Fibroblast of lung (primary cell): ENCODE measurements at regions not wholly inside any gene's neighbourhood (a gene's known extent, or its start where the extent isn't known, plus 50 kb on each side); places are given as distances from the start of the nearest gene placed in this dataset.
A peak's percentile ranks its signal among the peaks of the same experiment; 100 is the strongest.

Source experiments
- DNase-seq, 2 donors: peaks; one replicate each; pipeline versions ENCODE4 v3.0.0 to v3.0.0-alpha.2; 2010; ENCODE audit warnings: low read depth in 2 of 2
- H2AFZ ChIP-seq: 2 replicates; pipeline ENCODE4 v1.5.1; 2012; ENCODE audit warnings: low read length, control low read depth, inconsistent platforms
- H3K27ac ChIP-seq: 2 replicates; pipeline ENCODE4 v1.5.1; 2011; ENCODE audit warnings: low read length, control low read depth; ENCODE audit not compliant: insufficient read depth
- H3K27me3 ChIP-seq: 2 replicates; pipeline ENCODE4 v1.5.1; 2011; ENCODE audit warnings: mild to moderate bottlenecking, low read length; ENCODE audit not compliant: control insufficient read depth, insufficient read depth
- H3K36me3 ChIP-seq: 2 replicates; pipeline ENCODE4 v1.5.1; 2011; ENCODE audit warnings: low read length; ENCODE audit not compliant: control insufficient read depth, insufficient read depth
- H3K4me1 ChIP-seq: 2 replicates; pipeline ENCODE4 v1.5.1; 2011; ENCODE audit warnings: low read length; ENCODE audit not compliant: control insufficient read depth, insufficient read depth; ENCODE audit errors: extremely low read depth
- H3K4me2 ChIP-seq: 2 replicates; pipeline ENCODE4 v1.5.1; 2011; ENCODE audit warnings: low read length, control low read depth; ENCODE audit not compliant: insufficient read depth; ENCODE audit errors: extremely low read depth
- H3K4me3 ChIP-seq, 4 experiments: fragments of 200-600 bp in 1 of 4; sonication (generic) in 1 of 4; replicated peaks in 1 of 4; 2 replicates each; pipeline ENCODE4 v1.5.1; 2011 to 2016; ENCODE audit warnings: low read length in 4 of 4, low read depth in 3 of 4, mild to moderate bottlenecking in 3 of 4, control low read depth in 2 of 4, inconsistent platforms in 1 of 4, mixed read lengths in 1 of 4; ENCODE audit not compliant: insufficient read depth in 1 of 4; ENCODE audit errors: control extremely low read depth in 1 of 4
- H3K79me2 ChIP-seq: 2 replicates; pipeline ENCODE4 v1.5.1; 2012; ENCODE audit warnings: mild to moderate bottlenecking, low read length, inconsistent platforms; ENCODE audit not compliant: control insufficient read depth, insufficient read depth
- H3K9ac ChIP-seq: 2 replicates; pipeline ENCODE4 v1.5.1; 2011; ENCODE audit warnings: mild to moderate bottlenecking, low read length, control low read depth; ENCODE audit not compliant: insufficient read depth
- H3K9me3 ChIP-seq: 2 replicates; pipeline ENCODE4 v1.5.1; 2012; ENCODE audit warnings: low read depth, low read length; ENCODE audit not compliant: control insufficient read depth, insufficient read depth
- H4K20me1 ChIP-seq: 2 replicates; pipeline ENCODE4 v1.5.1; 2011; ENCODE audit warnings: low read length; ENCODE audit not compliant: control insufficient read depth, insufficient read depth; ENCODE audit errors: extremely low read depth
- EZH2 ChIP-seq: IDR thresholded peaks from 2 replicates; pipeline ENCODE4 v1.5.1; 2012; ENCODE audit warnings: low read length, control low read depth, mild to moderate bottlenecking; ENCODE audit errors: missing control alignments
- TF ChIP-seq, protein P1 (sequence below), 2 donors: IDR thresholded peaks in 1 of 2; conservative IDR thresholded peaks in 1 of 2; 1 replicate in 1 of 2; 2 replicates in 1 of 2; pipeline ENCODE4 v1.5.1; 2011 to 2012; ENCODE audit warnings: low read length in 2 of 2, control low read depth in 1 of 2, inconsistent platforms in 1 of 2, low read depth in 1 of 2, mild to moderate bottlenecking in 1 of 2

DNA sequence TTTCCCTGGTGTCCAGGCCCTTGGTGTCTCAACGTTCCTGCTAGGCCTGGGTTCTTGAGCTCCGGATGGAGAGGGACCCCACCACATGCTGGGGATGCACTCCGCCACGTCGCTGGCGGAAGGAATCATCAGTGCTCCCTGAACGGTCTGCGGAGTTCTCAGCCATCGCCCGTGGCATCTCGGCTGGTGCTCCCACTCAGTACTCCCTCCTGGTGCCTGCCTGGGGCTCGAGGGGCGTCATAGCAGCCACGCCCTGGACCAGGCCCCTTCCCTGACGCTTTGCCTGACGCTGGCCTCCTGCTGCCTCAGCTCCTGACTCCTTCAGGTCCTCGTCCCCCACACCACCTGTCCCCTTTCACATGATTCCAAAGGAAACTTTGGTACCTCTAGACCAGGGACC lies 95.9 kb upstream of the CIBAR2 start:
- no peak for TF ChIP-seq EZH2
- TF ChIP-seq, protein P1, sequence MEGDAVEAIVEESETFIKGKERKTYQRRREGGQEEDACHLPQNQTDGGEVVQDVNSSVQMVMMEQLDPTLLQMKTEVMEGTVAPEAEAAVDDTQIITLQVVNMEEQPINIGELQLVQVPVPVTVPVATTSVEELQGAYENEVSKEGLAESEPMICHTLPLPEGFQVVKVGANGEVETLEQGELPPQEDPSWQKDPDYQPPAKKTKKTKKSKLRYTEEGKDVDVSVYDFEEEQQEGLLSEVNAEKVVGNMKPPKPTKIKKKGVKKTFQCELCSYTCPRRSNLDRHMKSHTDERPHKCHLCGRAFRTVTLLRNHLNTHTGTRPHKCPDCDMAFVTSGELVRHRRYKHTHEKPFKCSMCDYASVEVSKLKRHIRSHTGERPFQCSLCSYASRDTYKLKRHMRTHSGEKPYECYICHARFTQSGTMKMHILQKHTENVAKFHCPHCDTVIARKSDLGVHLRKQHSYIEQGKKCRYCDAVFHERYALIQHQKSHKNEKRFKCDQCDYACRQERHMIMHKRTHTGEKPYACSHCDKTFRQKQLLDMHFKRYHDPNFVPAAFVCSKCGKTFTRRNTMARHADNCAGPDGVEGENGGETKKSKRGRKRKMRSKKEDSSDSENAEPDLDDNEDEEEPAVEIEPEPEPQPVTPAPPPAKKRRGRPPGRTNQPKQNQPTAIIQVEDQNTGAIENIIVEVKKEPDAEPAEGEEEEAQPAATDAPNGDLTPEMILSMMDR (conservative IDR thresholded peaks at IDR 0.05 in 1 of 2, IDR thresholded peaks at IDR 0.05 in 1 of 2; ENCODE audit: low read depth in 1 of 2, low read length in 2 of 2), result no peak
- H3K9ac ChIP-seq, result no peak overlapping the region
- no peaks in the 10 kb centered on the region for H3K36me3 ChIP-seq
- DNase-seq, result no peak
- H3K4me3 ChIP-seq, result no peak overlapping the region
- H3K9me3 ChIP-seq, result no peaks in the 10 kb centered on the region
- H3K27me3 ChIP-seq, result no peaks in the 10 kb centered on the region
- H3K27ac ChIP-seq, result peak overlapping the region; percentile 60
- no peak overlapping the region for H2AFZ ChIP-seq
- no peaks in the 10 kb centered on the region for H4K20me1 ChIP-seq
- peaks cover 50% of the 10 kb centered on the region for H3K4me1 ChIP-seq
- peaks cover 18% of the 10 kb centered on the region for H3K79me2 ChIP-seq
- H3K4me2 ChIP-seq, result no peak overlapping the region

DNA sequence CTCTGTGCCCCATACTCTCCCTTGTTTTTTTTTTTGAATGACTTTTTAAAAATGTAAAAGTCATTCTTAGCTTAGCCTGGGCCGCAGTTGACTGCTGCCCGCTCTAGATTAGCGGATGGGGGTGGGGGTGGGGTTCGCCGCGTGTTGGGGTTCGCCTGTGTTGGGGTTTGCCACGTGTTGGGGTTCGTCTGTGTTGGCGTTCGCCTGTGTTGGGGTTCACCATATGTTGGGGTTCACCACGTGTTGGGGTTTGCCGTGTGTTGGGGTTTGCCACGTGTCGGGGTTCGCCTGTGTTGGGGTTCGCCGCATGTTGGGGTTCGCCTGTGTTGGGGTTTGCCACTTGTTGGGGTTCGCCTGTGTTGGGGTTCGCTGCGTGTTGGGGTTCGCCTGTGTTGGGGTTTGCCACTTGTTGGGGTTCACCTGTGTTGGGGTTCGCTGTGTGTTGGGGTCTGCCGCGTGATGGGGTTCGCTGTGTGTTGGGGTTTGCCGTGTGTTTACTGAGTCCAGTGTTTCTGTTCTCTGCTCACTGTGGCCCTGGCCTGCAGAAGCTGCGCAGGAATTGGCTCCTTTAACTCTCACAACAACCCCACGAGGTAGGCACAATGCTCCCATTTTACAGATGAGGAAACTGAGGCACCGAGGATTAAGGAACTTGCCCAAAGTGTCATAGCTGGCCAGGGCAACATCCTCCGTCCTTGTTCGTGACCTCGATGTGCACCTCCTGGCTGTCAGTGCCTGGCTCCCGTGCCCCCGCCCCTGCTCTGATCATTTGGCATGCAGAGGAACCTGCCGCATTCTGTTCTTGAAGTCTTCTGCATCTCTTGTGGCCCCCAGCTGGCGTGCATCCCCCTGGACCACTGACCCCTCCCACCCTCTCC lies 96.6 kb upstream of the CIBAR2 start:
- TF ChIP-seq, protein P1 (conservative IDR thresholded peaks at IDR 0.05 in 1 of 2, IDR thresholded peaks at IDR 0.05 in 1 of 2; ENCODE audit: low read depth in 1 of 2, low read length in 2 of 2), result no peak
- no peak for TF ChIP-seq EZH2
- Histone ChIP-seq H3K27me3 (no peaks in the 10 kb centered on the region), H3K4me1 (peaks cover 47% of the 10 kb centered on the region), H3K36me3 (no peaks in the 10 kb centered on the region), H3K4me2 (no peak overlapping the region), H4K20me1 (no peaks in the 10 kb centered on the region), H2AFZ (no peak overlapping the region), H3K27ac (no peak overlapping the region), H3K4me3 (no peak overlapping the region), H3K79me2 (peaks cover 18% of the 10 kb centered on the region), H3K9me3 (no peaks in the 10 kb centered on the region), H3K9ac (no peak overlapping the region)
- no peak for DNase-seq

DNA sequence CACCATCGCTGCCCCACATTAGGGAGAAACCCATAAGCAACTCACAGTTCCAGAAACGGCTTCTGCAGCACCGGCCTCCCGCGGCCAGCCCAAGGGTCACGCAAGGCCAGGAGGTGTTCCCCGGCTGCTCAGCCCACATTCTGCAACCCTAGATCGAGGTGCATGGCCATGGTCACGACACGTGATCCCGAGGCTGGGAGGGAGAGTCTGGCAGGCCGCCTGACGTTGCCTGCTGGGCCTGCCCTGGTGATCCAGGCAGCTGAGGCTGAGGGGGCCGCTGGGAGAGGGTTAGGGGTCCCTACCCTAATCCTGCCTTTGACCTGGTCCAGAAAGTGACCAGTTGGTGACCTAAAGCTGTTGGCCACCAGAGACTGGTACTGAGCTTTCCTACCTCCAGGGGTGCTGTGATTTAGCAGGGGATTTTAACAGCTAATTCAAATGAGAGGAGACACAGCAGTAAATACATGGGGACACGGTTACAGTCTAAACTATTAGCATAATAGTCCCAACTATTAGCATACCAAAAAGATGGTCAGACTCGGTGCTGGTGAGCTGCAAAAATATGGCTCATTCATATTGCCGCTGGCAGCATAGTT lies 97.4 kb upstream of the CIBAR2 start:
- no peak overlapping the region for H3K27ac ChIP-seq
- peaks cover 18% of the 10 kb centered on the region for H3K79me2 ChIP-seq
- TF ChIP-seq EZH2, result no peak
- TF ChIP-seq, protein P1 (conservative IDR thresholded peaks at IDR 0.05 in 1 of 2, IDR thresholded peaks at IDR 0.05 in 1 of 2; ENCODE audit: low read depth in 1 of 2, low read length in 2 of 2), result no peak
- H3K4me2 ChIP-seq, result no peak overlapping the region
- no peak overlapping the region for H3K9ac ChIP-seq
- H3K4me3 ChIP-seq, result no peak overlapping the region
- no peaks in the 10 kb centered on the region for H3K9me3 ChIP-seq
- no peaks in the 10 kb centered on the region for H3K27me3 ChIP-seq
- no peak overlapping the region for H2AFZ ChIP-seq
- H3K36me3 ChIP-seq, result no peaks in the 10 kb centered on the region
- no peaks in the 10 kb centered on the region for H4K20me1 ChIP-seq
- H3K4me1 ChIP-seq, result peaks cover 48% of the 10 kb centered on the region
- no peak for DNase-seq
